ENCODE measurements at regions not wholly inside any gene's neighbourhood (a gene's known extent, or its start where the extent isn't known, plus 50 kb on each side); places are given as distances from the start of the nearest gene placed in this dataset.

DNA sequence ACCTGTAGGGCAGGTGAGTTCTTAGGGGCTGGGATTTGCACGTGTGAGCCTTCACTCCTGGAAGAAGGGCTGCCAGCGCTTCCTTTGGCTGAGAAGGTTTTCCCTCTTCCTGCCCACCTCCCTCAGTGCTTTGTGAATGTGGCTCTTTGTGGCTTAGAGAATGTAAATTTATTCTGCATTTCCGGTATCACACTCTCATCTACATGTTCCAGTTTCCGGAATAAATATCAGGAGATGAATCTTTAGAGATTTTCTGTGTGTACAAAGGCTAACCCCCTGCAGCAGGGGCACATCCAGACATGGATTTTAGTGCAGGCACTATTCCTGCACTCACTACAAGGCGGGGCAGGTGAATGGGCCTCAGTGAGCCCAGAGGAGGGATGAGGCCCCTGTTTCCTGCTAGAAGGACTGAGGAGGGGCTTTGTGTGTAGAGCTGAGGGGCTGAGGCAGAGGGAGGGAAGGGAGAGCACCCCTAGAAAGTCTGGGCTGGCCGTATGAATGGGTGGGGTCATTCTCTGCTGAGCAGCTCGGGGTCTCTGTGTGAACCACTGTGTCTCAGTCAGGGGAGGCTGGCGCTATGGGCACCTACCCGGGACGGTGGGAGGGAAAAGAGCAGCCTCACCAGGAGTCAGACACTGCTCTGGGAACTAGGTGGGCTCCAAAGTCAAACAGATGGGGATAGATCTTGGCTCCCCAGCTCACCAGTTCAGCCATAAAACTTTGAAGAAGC lies 207.5 kb downstream of the MATN1 start:
- Histone ChIP-seq H3K36me3 (no peaks in the 10 kb centered on the region), H3K27me3 (no peaks in the 10 kb centered on the region), H3K4me1 (peaks cover 0 to 2% of the 10 kb centered on the region in 2 donors), H3K4me3 (no peak overlapping the region), H3K27ac (no peak overlapping the region), H3K9me3 (no peaks in the 10 kb centered on the region)
- intact Hi-C loops (cut with DNase I; ENCODE audit: low total_unique reads) (no loop called here), in situ Hi-C loops (cut with MboI; ENCODE audit: low sequenced_read_pairs in 4 of 4) (no loop called here)
- DNase-seq (no peak), ATAC-seq (no peak)
- TF ChIP-seq, protein P1, sequence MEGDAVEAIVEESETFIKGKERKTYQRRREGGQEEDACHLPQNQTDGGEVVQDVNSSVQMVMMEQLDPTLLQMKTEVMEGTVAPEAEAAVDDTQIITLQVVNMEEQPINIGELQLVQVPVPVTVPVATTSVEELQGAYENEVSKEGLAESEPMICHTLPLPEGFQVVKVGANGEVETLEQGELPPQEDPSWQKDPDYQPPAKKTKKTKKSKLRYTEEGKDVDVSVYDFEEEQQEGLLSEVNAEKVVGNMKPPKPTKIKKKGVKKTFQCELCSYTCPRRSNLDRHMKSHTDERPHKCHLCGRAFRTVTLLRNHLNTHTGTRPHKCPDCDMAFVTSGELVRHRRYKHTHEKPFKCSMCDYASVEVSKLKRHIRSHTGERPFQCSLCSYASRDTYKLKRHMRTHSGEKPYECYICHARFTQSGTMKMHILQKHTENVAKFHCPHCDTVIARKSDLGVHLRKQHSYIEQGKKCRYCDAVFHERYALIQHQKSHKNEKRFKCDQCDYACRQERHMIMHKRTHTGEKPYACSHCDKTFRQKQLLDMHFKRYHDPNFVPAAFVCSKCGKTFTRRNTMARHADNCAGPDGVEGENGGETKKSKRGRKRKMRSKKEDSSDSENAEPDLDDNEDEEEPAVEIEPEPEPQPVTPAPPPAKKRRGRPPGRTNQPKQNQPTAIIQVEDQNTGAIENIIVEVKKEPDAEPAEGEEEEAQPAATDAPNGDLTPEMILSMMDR (IDR thresholded peaks at IDR 0.05 in 4 of 5, conservative IDR thresholded peaks at IDR 0.05 in 1 of 5), result no peak
- TF ChIP-seq POLR2A (IDR thresholded peaks at IDR 0.05), result no peak

DNA sequence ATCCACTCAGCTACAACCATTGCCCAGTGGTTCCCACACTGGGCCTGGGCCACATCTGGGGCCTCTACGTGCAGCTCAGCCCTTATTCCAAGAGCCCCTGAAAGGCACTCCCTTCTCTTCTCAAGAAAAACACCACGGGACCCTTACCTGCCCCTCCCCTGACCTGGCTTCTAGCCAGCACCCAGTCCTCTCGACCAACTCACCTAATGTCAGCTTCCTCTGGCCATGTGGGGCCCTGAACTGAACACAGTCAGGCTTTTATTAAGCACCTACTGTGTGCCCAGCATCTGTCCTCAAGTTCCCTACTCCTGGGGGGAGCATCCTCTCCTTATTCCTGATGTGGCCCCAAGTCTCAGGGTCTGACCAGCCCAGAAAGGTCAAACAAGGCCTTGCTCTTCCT lies 208.4 kb downstream of the MATN1 start:
- DNase-seq, result no peak
- TF ChIP-seq, protein P1 (IDR thresholded peaks at IDR 0.05 in 4 of 5, conservative IDR thresholded peaks at IDR 0.05 in 1 of 5), result no peak
- no peak for TF ChIP-seq POLR2A (IDR thresholded peaks at IDR 0.05)
- Histone ChIP-seq H3K4me3 (no peak overlapping the region), H3K9me3 (no peaks in the 10 kb centered on the region), H3K4me1 (no peaks in the 10 kb centered on the region), H3K27me3 (no peaks in the 10 kb centered on the region), H3K27ac (no peak overlapping the region), H3K36me3 (no peaks in the 10 kb centered on the region)
- intact Hi-C loops (cut with DNase I; ENCODE audit: low total_unique reads), result no loop called here
- no peak for ATAC-seq
- in situ Hi-C loops (cut with MboI; ENCODE audit: low sequenced_read_pairs in 4 of 4), result no loop called here

GRCh38 chr1:30514137-30514654 lies 209.2 kb downstream of the MATN1 start:
- Histone ChIP-seq H3K4me1 (no peaks in the 10 kb centered on the region), H3K27ac (no peak overlapping the region), H3K9me3 (no peaks in the 10 kb centered on the region), H3K4me3 (no peak overlapping the region), H3K27me3 (no peaks in the 10 kb centered on the region), H3K36me3 (no peaks in the 10 kb centered on the region)
- intact Hi-C loops (cut with DNase I; ENCODE audit: low total_unique reads), result no loop called here
- ATAC-seq, result no peak
- DNase-seq, result no peak
- TF ChIP-seq, protein P1 (IDR thresholded peaks at IDR 0.05 in 4 of 5, conservative IDR thresholded peaks at IDR 0.05 in 1 of 5), result no peak
- no peak for TF ChIP-seq POLR2A (IDR thresholded peaks at IDR 0.05)
- in situ Hi-C loops (cut with MboI; ENCODE audit: low sequenced_read_pairs in 4 of 4), result no loop called here

- DNase-seq (no peak), ATAC-seq (no peak)
- no peaks in the 10 kb centered on the region for H3K27me3 ChIP-seq
- intact Hi-C loops (cut with DNase I; ENCODE audit: low total_unique reads), result no loop called here
- H3K4me1 ChIP-seq, result no peaks in the 10 kb centered on the region
- no peak overlapping the region for H3K4me3 ChIP-seq
- H3K27ac ChIP-seq, result no peak overlapping the region
- no peaks in the 10 kb centered on the region for H3K9me3 ChIP-seq
- no peaks in the 10 kb centered on the region for H3K36me3 ChIP-seq
- in situ Hi-C loops (cut with MboI; ENCODE audit: low sequenced_read_pairs in 4 of 4), result no loop called here
- TF ChIP-seq, protein P1 (IDR thresholded peaks at IDR 0.05 in 4 of 5, conservative IDR thresholded peaks at IDR 0.05 in 1 of 5), result no peak
- no peak for TF ChIP-seq POLR2A (IDR thresholded peaks at IDR 0.05)
Measured at GRCh38 chr1:30513396-30514136, 209.8 kb downstream of the MATN1 start.

All from gastrocnemius medialis (tissue), 4 donors.